NCI-H1105 (cell line): ENCODE measurements at regions not wholly inside any gene's neighbourhood (a gene's known extent, or its start where the extent isn't known, plus 50 kb on each side); places are given as distances from the start of the nearest gene placed in this dataset.

Experiments used
- DNase-seq: peaks from one replicate; lab custom pipeline; 2025; lab: John Stamatoyannopoulos, UW

DNA sequence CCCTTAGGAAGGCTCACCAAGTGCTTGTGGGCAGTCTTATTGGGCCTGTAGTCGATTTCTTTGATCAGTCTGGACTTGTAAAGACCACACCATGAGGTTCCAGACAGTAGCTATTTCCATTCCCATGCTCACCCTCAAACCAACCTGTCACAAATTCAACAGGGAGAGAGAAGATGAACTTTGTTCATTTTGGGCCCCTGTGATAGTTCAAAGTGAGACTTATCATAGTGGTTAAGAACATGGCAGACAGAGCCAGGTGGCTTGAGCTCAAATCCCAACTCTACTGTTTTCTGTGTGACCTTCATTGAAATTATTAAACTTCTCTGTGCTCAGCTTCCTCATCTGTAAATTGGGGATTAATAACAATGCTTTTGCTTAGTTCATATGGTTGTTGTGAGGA lies 53.9 kb upstream of the CTLA4 start:
- no peak for DNase-seq

DNA sequence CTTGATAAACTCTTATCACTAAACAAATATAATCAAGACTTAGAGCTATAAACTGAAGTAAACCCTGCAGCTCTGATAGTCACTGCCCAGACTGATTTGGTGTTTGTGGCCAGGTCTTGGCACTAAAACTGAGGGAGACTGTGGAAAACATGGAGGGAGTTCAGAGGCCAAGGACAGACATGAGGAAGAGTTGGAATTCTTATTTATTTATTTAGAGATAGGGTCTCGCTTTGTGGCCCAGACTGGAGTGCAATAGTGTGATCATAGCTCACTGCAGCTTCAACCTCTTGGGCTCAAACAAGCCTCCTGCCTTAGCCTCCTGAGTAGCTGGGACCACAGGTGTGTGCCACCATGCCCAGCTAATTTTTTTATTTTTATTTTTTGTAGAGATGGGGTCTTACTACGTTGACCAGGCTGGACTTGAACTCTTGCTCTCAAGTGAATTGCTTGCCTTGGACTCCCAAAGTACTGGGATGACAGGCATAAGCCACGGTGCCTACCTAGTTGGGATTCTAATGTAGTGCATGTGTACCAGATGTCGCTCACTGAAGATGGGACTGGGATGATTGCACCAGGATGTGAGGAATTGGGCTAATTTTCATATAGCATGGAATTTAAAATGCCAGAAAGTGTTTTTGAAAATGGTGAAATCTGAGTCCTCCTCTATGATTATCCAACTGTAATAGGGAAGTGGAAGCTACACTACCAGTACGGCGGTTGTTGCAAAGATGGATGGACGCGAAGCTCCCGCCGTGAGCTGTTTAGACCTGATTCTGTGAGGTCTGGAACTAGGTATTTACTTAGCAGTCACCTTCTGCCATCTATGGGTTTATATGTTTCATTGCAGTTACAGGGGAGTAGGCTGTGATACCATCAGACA lies 52.7 kb upstream of the CTLA4 start:
- DNase-seq, result peak; percentile 70

DNA sequence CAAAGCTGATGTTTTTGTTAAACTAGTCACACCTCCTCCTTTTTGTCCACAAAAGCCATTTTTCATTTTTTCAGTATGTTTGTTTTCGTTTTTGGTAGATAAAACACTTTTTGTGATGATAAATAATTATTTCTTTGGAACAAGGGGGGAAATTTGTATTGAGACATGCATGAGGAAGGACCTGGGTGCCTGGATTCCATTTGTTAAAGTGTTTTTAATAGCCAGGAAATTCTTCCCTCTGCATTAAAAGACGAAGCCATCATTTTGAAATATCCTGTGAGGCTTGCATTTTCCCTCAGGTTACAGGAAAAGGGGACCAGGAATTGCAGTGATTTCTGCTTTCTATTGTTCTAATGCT lies 52.1 kb upstream of the CTLA4 start:
- no peak for DNase-seq

DNA sequence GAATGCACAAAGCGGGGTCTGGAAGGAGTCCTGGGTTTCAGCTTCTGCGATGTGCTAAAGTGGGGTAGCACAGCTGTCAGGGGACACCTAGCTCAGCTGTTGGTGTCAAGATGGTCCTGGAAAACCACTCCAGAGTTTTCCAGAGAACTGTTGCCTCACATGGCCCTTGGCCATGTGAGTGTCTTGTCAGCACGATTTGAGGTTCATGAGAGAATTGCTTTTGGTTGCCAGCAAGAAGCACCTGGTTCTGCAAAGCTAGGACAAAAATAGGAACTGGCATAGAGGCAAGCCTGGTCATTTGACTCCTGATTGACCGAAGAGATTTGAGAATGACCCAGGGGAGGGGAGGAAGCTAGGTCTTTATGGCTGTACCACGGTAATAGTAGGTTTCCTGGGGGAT lies 50.4 kb upstream of the CTLA4 start:
- DNase-seq, result no peak
